GM19328 (cell line): ENCODE measurements at regions not wholly inside any gene's neighbourhood (a gene's known extent, or its start where the extent isn't known, plus 50 kb on each side); places are given as distances from the start of the nearest gene placed in this dataset.
"Not testable (repeated sequence)": the region's sequence is repeated elsewhere in the genome, so short reads cannot be mapped to it uniquely, and the experiment has no call there.

Experiments used
- ATAC-seq: cut with Tn5 transposase; IDR thresholded peaks from one replicate; pipeline ENCODE4 v1.9.1; 2021; ENCODE audit warnings: mild to moderate bottlenecking, moderate library complexity; ENCODE audit not compliant: unreplicated experiment

DNA sequence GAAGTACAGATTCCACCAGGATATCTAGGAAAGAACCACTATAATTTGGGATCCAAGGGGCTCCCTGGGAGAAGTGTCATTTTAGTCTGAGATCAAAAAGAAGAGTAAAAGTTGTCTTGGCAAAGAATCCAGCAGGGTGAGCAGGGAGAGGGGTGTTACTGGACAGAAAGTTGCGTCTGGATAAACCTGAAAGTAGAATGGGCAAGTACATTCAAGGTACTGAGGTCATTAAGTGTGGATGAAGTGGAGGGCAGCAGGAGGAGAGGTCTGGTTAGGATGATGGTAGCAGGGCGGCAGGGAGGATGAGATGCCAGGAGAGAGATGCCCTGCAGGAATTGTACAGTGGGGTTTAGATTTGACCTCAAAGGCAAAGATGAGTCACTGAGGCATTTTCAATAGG is 253.3 kb downstream of the KLF13 start:
- no peak for ATAC-seq

DNA sequence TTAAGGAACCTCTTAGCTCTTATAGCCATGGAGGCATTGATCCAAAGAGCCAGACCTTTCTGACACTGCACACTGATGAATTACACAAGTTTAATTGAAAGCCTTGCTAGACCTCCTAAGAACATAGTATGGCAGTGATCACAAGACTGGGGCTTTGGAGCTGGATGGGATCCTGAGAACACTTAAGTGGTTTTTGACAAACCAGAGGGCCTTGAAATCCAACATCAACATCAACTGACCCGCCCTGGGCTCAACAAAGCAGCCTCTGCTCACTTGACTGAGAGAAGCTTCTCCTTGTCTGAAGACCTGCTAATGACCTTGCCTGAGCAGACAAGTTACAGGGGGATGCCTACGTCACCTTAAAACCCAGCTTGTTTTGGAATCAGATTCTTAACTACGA is 257.6 kb downstream of the KLF13 start:
- ATAC-seq = no peak

DNA sequence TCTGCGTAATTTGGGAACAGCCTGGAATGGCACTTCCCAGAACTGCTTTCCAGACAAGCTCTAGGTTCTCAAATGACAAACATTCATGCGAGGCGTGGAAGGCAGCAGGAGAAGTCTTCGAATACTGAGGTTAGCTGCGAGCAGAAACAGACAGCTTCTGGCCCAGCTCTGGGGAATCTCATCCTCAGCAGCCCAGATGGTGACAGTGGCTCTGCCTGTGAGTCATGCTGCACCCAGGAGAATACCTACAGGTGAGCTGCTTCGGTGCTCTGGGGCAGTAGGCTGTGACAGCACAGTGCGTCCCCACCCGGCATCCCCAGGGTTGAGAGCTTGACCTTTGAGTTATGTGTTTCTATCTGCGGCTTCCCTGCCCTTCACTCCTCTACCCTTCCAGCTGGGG is 258.6 kb downstream of the KLF13 start:
- ATAC-seq = no peak

DNA sequence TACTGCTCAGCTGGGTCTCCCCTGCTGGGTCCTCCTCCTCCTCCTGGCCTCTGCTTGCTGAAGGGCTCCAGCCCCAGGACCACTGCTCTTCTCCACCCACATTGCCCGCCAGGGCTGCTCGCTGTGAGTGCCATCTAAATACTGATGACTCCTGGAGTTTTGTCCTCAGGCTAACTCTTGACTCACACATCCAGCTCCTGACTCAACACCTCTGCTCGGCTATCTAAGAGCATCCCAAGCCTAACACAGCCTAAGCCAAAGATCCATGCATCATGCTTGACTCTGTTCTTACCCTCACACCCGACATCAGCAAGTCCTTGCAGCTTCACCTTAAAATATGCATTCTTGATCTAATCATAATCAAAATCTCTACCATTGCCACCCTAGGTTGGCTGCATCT is 260.2 kb downstream of the KLF13 start:
- no peak for ATAC-seq

DNA sequence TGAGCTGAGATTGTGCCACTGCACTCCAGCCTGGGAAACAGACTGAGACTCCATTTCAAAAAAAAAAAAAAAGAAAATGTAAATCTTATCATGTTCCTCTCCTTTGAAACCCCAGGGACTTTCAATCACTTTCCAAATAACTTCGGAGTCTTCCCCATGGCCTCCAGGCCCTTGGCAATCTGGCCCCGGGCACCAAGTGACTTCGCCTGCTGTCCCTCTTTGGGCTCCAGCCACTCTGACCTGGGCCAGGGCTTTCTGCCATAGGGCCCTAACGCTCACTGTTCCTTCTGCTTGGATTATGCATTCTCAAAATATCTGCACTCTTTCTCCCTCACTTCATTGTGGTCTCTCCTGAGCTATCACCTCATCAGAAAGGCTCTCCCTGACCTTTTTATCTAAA is 260.9 kb downstream of the KLF13 start:
- ATAC-seq = no peak

DNA sequence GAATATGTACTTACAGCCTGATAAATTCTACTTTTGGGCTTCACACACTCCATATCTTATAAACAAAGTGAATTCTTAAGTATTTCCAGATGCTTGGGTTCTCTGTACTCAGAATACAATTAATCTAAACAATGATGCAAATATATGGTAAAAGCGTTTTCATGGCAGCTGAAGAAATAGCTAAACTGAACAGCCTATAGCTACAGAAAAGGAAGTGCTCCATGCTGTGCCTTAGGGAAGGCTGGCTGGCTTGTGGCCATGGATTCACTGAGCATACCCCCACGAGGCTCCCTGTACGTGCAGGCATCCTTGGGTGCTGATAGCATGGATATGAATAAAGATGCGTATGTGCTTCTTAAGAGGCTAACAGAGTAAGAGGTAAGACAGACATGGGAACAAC is 264.0 kb downstream of the KLF13 start:
- ATAC-seq = no peak

DNA sequence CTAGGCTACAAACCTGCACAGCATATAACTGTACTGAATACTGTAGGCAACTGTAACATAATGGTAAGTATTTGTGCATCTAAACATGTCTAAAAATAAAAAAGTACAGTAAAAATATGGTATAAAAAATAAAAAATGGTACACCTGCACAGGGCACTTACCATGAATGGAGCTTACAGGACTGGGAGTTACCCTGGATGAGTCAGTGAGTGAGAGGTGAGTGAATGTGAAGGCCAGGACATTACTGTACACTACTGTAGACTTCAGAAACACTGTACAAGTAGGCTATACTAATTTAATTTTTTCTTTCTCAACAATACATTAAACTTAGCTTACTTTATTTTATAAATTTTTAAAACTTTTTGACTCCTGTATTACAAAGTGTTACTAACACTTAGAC is 265.3 kb downstream of the KLF13 start:
- ATAC-seq = no peak

DNA sequence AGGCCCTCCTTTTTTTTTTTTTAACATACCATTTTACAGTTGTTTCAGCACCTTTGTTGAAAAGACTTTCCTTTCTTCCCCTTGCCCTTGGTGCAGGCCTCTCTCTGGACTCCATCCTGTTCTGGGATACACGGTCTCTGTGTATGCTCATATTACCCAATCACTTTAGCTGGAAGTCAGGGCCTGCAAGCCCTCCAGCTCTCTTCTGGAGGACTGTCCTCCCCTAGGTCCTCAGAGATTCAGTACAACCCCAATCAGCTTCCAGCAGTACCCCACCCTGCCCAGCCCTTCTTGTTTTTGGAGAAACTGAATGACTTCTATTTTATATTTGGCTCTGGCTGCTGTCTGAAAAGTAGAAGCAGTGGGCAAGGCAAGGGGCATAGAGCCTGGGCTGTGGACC is 270.8 kb downstream of the KLF13 start:
- ATAC-seq = no peak

DNA sequence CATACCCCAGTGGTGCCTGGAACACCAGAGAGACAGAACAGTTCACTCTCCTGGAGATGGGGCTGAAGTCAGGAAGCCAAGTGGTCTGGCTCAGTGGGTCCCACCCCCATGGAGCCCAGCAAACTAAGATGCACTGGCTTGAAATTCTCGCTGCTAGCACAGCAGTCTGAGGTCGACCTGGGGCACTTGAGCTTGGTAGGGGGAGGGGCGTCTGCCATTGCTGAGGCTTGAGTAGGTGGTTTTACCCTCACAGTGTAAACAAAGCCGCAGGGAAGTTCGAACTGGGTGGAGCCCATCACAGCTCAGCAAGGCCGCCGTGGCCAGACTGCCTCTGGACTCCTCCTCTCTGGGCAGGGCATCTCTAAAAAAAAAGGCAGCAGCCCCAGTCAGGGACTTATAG is 272.0 kb downstream of the KLF13 start:
- ATAC-seq = no peak

DNA sequence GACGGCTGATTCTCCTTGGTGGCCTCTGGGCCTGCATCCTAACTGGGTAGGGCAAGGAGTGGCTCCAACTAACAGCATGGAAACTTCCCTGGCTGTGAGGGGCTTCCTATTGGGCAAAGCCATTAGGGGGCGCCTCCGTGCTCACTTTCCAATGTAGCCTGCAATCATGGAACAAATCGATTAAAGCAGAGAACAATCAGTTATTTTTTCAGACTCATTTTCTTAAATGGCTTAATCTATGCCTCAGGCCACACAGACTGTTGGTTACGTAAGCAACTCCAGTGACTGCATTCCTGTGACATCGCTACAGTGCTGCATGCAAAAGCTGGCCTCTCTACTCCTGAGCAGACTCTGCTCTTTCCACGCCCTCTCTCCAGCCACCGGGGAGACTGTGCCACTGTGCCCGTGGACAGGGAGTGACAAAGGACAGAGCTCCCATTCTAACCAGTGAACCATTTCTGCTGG is 278.9 kb downstream of the KLF13 start:
- no peak for ATAC-seq

DNA sequence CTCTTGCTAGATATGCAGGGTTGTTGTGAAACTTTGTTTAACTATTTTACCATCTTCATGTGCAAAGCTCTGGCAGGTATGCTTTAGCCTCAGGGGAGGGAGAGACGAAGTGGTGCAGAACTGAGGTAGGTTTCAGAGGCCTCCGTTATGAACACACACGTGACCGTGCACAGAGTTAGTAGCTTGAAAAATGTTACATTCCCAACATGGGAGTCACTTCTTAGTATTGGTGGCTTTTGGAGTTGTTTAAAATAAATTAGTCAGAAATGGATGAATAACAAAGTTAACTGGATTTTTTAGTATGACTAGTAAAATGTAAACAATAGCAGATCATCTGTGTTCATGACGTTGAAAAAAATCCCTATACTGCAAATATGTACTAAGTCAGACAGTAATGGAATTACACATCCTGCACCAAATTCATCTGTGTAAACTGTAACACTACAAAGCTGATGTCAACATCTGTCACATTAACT is 279.6 kb downstream of the KLF13 start:
- no peak for ATAC-seq

DNA sequence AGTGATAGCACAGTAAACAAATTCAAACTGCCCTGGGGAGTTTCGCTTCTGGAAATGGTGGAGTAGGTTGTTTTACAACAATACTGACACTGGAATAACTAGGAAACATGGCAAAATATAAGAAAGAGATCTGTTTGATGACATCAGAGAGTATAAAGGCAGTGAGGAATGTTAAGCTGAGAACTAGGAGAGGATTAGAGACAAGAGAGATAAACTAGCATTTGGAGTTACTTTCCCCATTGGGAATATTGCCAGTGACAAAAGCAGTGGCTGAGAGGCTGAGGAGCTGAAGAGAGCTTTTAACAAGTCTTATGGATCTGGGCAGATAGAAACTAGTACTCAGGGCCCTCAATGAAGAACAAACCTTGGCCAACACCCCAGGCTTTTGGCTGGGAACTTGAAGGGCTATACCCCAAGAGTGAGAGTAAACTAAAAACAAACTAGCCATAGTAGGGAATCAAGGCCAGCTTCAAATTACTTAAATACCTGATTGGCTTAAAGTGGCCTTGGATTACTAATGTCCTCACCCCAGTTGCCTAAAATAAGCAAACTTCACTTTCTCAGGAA is 280.4 kb downstream of the KLF13 start:
- no peak for ATAC-seq

DNA sequence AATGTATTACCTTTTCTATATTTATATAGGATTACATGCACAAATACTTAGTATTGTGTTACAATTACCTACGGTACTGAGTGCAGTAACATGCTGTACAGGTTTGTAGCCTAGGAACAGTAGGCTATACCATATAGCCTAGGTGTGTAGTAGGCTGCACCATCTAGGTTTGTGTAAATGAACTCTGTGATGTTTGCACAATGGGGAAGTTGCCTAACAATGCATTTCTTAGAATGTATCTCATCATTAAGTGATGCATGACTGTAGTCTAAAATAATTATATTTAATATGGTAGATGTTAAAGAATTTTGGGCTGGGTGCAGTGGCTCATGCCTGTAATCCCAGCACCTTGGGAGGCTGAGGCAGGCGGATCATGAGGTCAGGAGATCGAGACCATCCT is 281.0 kb downstream of the KLF13 start:
- no peak for ATAC-seq

DNA sequence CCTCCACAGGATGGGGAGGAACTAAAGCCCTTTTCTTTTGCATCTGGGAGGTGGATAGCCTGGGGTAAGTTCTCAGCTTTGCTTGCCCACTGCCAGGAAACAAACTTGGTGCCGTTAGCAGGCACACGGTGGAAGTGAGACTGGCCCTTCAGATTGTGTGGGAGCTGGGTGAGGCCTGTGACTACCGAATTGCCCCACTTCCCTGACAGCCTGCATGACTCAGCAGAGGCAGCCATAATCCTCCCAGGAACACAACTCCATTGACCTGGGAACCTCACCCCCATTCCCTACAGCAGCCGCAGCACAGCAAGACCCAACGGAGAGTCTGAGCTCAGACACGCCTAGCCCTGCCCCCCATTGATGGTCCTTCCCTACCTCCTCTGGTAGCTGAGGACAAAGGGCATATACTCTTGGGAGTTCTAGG is 282.6 kb downstream of the KLF13 start:
- no peak for ATAC-seq

DNA sequence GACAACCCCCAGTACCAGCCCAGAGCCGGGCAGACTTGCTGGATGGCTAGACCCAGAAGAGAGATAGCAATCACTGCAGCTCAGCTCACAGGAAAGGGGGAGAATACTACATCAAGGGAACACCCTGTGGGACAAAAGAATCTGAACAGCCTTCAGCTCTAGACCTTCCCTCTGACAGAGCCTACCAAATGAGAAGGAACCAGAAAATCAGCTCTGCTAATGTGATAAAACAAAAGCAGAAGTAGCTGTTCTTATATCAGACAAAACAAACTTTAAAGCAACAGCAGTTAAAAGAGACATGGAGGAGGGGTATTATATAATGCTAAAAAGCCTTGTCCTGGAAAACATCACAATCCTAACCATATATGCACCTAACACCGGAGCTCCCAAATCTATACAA is 283.3 kb downstream of the KLF13 start:
- ATAC-seq = no peak

DNA sequence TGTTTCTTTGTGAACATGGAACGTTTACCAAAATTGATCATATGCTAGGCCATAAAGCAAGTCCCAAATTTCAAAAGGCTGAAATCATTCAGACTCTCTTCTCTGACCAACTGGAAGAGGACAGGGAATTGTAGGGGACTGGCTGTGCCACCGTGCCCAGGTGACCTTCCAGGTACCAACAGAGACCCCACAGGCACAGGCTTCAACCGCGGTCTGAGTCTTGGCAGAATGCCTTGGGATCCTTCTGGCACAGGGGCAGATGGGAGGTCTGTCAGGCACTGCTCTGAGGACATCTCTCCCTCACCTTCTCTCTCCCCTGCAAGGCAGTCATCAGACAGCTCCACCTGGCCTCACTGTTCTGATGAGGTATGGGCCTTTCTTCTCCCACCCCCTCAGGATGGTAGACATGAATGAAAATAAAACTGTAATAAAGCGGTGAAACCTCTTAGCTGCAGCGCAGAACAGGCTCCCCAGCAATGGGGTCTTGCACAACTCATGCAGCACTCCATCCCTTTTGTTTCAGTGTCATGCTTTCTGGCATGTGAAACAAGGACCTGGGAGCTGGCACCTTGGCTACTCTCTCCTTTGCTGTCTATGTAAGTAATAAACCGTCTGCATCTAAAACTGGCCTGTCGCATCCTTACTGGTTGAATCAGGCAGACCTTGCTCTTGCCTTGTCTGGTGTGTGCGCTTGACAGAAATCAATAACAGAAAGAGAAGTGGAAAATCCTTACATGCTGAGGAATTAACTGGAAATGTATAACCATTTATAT is 289.2 kb downstream of the KLF13 start:
- ATAC-seq = no peak

DNA sequence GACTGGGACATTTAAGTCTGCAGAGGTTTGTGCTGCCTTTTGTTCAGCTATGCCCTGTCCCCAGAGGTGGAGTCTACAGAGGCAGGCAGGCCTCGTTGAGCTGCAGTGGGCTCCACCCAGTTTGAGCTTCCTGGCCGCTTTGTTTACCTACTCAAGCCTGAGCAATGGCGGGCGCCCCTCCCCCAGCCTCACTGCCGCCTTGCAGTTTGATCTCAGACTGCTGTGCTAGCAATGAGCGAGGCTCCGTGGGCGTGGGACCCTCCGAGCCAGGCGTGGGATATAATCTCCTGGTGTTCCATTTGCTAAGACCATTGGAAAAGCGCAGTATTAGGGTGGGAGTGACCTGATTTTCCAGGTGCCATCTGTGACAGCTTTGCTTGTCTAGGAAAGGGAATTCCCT is 296.7 kb downstream of the KLF13 start:
- ATAC-seq = not testable (repeated sequence)

DNA sequence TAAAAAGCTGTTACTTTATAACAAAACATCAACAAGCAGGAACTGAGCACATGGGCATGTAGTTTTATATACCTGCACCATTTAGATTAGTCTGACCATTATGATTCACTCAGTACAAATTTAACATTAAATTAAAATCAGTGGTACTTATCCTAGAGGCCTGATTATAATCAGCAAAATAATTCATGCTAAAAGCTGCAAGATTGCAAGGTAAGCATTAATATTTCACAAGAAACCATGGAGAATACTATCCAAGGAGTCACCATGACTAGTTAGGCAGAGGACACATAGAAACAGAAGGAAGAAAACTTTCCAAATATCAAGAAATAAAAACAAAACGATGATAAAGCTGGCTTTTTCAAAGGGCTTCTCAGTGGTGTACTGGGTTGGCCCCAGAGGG is 297.5 kb downstream of the KLF13 start:
- ATAC-seq = not testable (repeated sequence)

DNA sequence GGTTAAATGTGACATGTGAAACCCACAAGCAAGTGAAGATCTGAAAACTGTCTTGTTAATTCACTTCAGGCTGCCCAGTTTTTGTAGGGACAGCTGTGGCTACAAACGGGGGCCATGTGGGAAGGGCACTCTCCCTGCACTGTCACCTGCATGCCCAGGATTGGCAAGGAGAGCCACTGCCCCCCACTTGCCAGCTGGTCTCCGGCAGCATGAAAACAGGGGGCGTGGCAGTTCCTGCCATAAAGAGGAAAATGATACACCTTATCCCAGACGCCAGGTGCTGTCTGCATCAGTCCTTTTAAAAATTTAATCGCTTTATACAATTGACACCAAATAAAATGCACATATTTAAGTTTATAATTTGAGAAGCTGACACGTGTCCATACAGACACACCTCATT is 309.1 kb downstream of the KLF13 start:
- ATAC-seq = not testable (repeated sequence)

DNA sequence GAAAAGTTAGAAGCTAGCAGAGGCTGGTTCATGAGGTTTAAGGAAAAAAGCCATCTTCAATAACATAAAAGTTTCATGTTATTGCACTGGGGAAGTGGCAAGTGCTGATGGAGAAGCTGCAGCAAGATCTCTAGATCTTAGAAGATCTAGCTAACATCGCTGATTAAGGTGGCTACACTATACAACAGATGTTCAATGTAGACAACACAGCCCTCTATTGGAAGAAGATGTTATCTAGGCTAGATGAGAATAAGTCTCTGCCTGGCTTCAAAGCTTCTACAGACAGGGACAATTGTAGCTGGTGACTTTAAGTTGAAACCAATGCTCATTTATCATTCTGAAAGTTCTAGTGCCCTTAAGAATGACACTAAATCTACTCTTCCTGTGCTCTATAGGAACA is 310.3 kb downstream of the KLF13 start:
- not testable (repeated sequence) for ATAC-seq

DNA sequence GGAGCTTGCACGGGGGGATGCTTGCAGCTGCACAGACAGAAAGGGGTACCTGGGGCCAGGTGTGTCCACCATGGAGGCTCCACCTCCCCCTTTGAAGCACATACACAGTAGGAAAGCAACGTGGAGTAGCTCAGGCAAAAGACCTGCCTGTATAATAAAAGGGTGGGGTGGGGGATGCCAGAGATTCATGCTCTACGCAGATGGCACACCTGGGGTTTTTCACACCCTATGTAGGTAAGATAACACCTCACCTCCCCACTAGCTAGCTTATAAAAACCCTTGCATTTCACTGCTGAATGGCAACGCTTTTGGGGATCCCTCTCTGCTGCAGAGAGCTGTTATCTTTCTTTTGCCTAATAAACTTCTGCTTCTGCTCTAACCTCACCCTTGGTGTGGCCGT is 317.3 kb downstream of the KLF13 start:
- ATAC-seq = not testable (repeated sequence)

DNA sequence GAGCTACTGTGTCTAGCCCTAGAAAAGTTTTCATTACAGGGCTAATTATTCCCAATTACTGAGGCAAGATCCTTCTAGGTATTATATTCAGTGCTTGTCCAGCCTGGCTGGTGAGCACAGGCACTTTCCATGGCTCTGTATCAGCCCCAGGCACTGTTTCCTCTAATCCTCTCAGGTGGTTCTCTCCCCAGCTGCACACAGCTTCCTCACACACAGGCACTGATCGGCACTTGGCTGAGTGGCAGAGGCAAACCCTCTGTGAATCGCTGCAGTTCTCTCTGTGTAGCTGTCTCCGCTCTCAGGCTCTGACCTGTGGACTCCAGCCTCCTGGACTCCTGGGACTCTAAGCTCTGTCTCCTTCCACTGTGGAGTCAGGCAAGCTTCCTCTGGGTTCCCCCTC is 318.1 kb downstream of the KLF13 start:
- ATAC-seq = not testable (repeated sequence)
